CD4-positive, alpha-beta T cell (primary cell): ENCODE measurements at regions not wholly inside any gene's neighbourhood (a gene's known extent, or its start where the extent isn't known, plus 50 kb on each side); places are given as distances from the start of the nearest gene placed in this dataset.

Experiments
- ATAC-seq: fragments of 200-7000 bp; cut with Tn5 transposase; one replicate; pipeline ENCODE4 v1.10.0; 2022; ENCODE audit warnings: mild to moderate bottlenecking; ENCODE audit not compliant: poor library complexity
- CTCF ChIA-PET: fragments of 350-600 bp; sonication (Branson Sonifier 250); formaldehyde crosslinking; loops from one replicate; lab custom pipeline; 2021; ENCODE audit warnings: antibody characterized with exemption, inconsistent platforms; lab: Charles Lee
- POLR2A ChIA-PET: fragments of 350-600 bp; sonication (Branson Sonifier 250); formaldehyde crosslinking; loops from one replicate; lab custom pipeline; 2021; ENCODE audit warnings: antibody characterized with exemption, inconsistent platforms; lab: Charles Lee
- DNase-seq, 14 experiments: peaks; one replicate each; pipeline ENCODE4 v3.0.0-alpha.2; 2013 to 2020; ENCODE audit warnings: mixed read lengths in 2 of 14
- H3K27ac ChIP-seq, 2 donors: one replicate each; pipeline versions ENCODE4 v1.5.1 to v1.7.0; 2013; ENCODE audit warnings: low read length in 2 of 2, low read depth in 1 of 2, mild to moderate bottlenecking in 1 of 2
- H3K27me3 ChIP-seq, 2 experiments: 1 replicate in 1 of 2; 2 replicates in 1 of 2; pipeline versions ENCODE4 v1.6.1 to v1.7.0; 2013; ENCODE audit warnings: low read length in 2 of 2, control low read depth in 1 of 2, mild to moderate bottlenecking in 1 of 2, moderate library complexity in 1 of 2; ENCODE audit not compliant: insufficient read depth in 2 of 2, control insufficient read depth in 1 of 2
- H3K36me3 ChIP-seq: one replicate; pipeline ENCODE4 v1.6.1; 2013; ENCODE audit warnings: low read length, control low read depth; ENCODE audit not compliant: insufficient read depth
- H3K4me1 ChIP-seq: one replicate; pipeline ENCODE4 v1.6.1; 2013; ENCODE audit warnings: low read length, control low read depth; ENCODE audit not compliant: insufficient read depth
- H3K4me3 ChIP-seq: one replicate; pipeline ENCODE4 v1.5.1; 2013; ENCODE audit warnings: mild to moderate bottlenecking, low read length, moderate library complexity
- H3K9me3 ChIP-seq, 2 experiments: 1 replicate in 1 of 2; 2 replicates in 1 of 2; pipeline versions ENCODE4 v1.6.1 to v1.7.0; 2013; ENCODE audit warnings: low read length in 2 of 2, mild to moderate bottlenecking in 2 of 2, control low read depth in 1 of 2, moderate library complexity in 1 of 2; ENCODE audit not compliant: control insufficient read depth in 1 of 2, insufficient read depth in 1 of 2
- H3K27ac Mint-ChIP-seq: one replicate; pipeline ENCODE4 v1.8.0; 2020; ENCODE audit warnings: mixed read lengths
- H3K27me3 Mint-ChIP-seq: one replicate; pipeline ENCODE4 v1.8.0; 2021; ENCODE audit warnings: mixed read lengths
- H3K36me3 Mint-ChIP-seq: one replicate; pipeline ENCODE4 v1.8.0; 2021; ENCODE audit warnings: low read depth, mixed read lengths
- H3K4me1 Mint-ChIP-seq: one replicate; pipeline ENCODE4 v1.8.0; 2021; ENCODE audit warnings: low read depth, mixed read lengths
- H3K4me3 Mint-ChIP-seq: one replicate; pipeline ENCODE4 v1.8.0; 2020; ENCODE audit warnings: mild to moderate bottlenecking, mixed read lengths
- H3K9me3 Mint-ChIP-seq: one replicate; pipeline ENCODE4 v1.8.0; 2020; ENCODE audit warnings: mixed read lengths
- CTCF ChIP-seq: fragments of 200-600 bp; IDR thresholded peaks from one replicate; pipeline ENCODE4 v1.8.0; 2022; ENCODE audit warnings: antibody characterized with exemption, mild to moderate bottlenecking
- intact Hi-C, 2 experiments: fragments of 100-400 bp; cut with DNase I in 1 of 2; cut with micrococcal nuclease in 1 of 2; formaldehyde crosslinking; loops; one replicate each; pipeline versions ENCODE4 v1.15.1 to v1.9.0; 2023 to 2025; cut with DNase I, micrococcal nuclease

- TF ChIP-seq CTCF, result no peak
- Mint-ChIP-seq H3K27ac (no peak overlapping the region), H3K27me3 (no peaks in the 10 kb centered on the region), H3K4me1 (no peaks in the 10 kb centered on the region), H3K36me3 (peaks cover 90% of the 10 kb centered on the region), H3K4me3 (no peak overlapping the region), H3K9me3 (no peaks in the 10 kb centered on the region)
- Histone ChIP-seq H3K27me3 (no peaks in the 10 kb centered on the region), H3K4me3 (no peak overlapping the region), H3K36me3 (peaks cover 68% of the 10 kb centered on the region), H3K4me1 (no peaks in the 10 kb centered on the region), H3K27ac (no peak overlapping the region), H3K9me3 (no peaks in the 10 kb centered on the region)
- DNase-seq (no peak), ATAC-seq (no peak)
- intact Hi-C loops, result no loop called here
- ChIA-PET CTCF (interaction anchor here (0.9 kb wide), 1 partner anchor 16 kb away, joined by 3 read pairs; no protein-coding TSS in a partner anchor), POLR2A (no interaction called here)
Observed at GRCh38 chr7:149608168-149608567, 110.6 kb upstream of the ZNF746 start.

- intact Hi-C loops, result no loop called here
- DNase-seq, result no peak
- H3K36me3 ChIP-seq, result peaks cover 63% of the 10 kb centered on the region
Observed at GRCh38 chr7:149607683-149608082, 110.1 kb upstream of the ZNF746 start.

GRCh38 chr7:149606826-149607225, 109.2 kb upstream of the ZNF746 start:
- ChIA-PET POLR2A (interaction anchor here (0.7 kb wide), 1 partner anchor 86 kb away, joined by 3 read pairs; no protein-coding TSS in a partner anchor), CTCF (no interaction called here)
- H3K4me1 Mint-ChIP-seq, result no peaks in the 10 kb centered on the region
- no peak for DNase-seq
- ATAC-seq, result no peak
- Histone ChIP-seq H3K36me3 (peaks cover 61% of the 10 kb centered on the region), H3K27ac (no peak overlapping the region), H3K4me1 (no peaks in the 10 kb centered on the region), H3K4me3 (no peak overlapping the region), H3K27me3 (no peaks in the 10 kb centered on the region), H3K9me3 (no peaks in the 10 kb centered on the region)
- H3K9me3 Mint-ChIP-seq, result no peaks in the 10 kb centered on the region
- peak overlapping the region; percentile 24 for H3K27ac Mint-ChIP-seq
- peaks cover 89% of the 10 kb centered on the region for H3K36me3 Mint-ChIP-seq
- no peak for TF ChIP-seq CTCF
- intact Hi-C loops, result no loop called here
- H3K4me3 Mint-ChIP-seq, result no peak overlapping the region
- H3K27me3 Mint-ChIP-seq, result no peaks in the 10 kb centered on the region

More at GRCh38 chr7:149607683-149608082, 110.1 kb upstream of the ZNF746 start:
- H3K9me3 ChIP-seq, result no peaks in the 10 kb centered on the region
- Mint-ChIP-seq H3K4me3 (no peak overlapping the region), H3K36me3 (peaks cover 90% of the 10 kb centered on the region), H3K27me3 (no peaks in the 10 kb centered on the region), H3K27ac (peak overlapping the region; percentile 24), H3K4me1 (no peaks in the 10 kb centered on the region), H3K9me3 (no peaks in the 10 kb centered on the region)
- ChIA-PET CTCF (interaction anchor here (0.9 kb wide), 1 partner anchor 17 kb away, joined by 3 read pairs; no protein-coding TSS in a partner anchor), POLR2A (no interaction called here)
- no peaks in the 10 kb centered on the region for H3K27me3 ChIP-seq
- H3K4me1 ChIP-seq, result no peaks in the 10 kb centered on the region
- no peak for ATAC-seq
- no peak overlapping the region for H3K4me3 ChIP-seq
- no peak overlapping the region for H3K27ac ChIP-seq
- no peak for TF ChIP-seq CTCF
